HEK293 (cell line): ENCODE measurements at regions not wholly inside any gene's neighbourhood (a gene's known extent, or its start where the extent isn't known, plus 50 kb on each side); places are given as distances from the start of the nearest gene placed in this dataset.

ENCODE experiments used
- CTCF ChIA-PET: fragments of 350-600 bp; formaldehyde crosslinking; extraction: SDS; loops from one replicate; lab custom pipeline; 2021; ENCODE audit warnings: antibody characterized with exemption; lab: Yijun Ruan, JAX
- POLR2A ChIA-PET: fragments of 300-600 bp; formaldehyde crosslinking; extraction: SDS; loops from one replicate; lab custom pipeline; 2020; ENCODE audit warnings: antibody characterized with exemption, inconsistent platforms; lab: Yijun Ruan, JAX
- H3K27ac ChIP-seq: fragments of 200-500 bp; sonication (Bioruptor generic); 2 replicates; pipeline ENCODE4 v1.5.1; 2014; ENCODE audit warnings: low read depth, low read length, control low read depth, inconsistent platforms; ENCODE audit errors: extremely low read depth
- H3K36me3 ChIP-seq, 2 experiments: fragments of 200-500 bp in 1 of 2; sonication (Bioruptor generic) in 1 of 2; 1 replicate in 1 of 2; 2 replicates in 1 of 2; pipeline ENCODE4 v1.5.1; 2014 to 2017; ENCODE audit warnings: inconsistent platforms in 2 of 2, low read length in 2 of 2; ENCODE audit not compliant: control insufficient read depth in 2 of 2, insufficient read depth in 1 of 2
- H3K4me1 ChIP-seq: fragments of 200-500 bp; sonication (Bioruptor generic); 2 replicates; pipeline ENCODE4 v1.5.1; 2014; ENCODE audit warnings: mild to moderate bottlenecking, low read length, inconsistent platforms; ENCODE audit not compliant: control insufficient read depth, insufficient read depth
- H3K4me3 ChIP-seq: 2 replicates; pipeline ENCODE4 v1.5.1; 2011; ENCODE audit warnings: low read depth, mild to moderate bottlenecking, control low read depth, low read length, moderate library complexity
- H3K9me3 ChIP-seq: fragments of 200-500 bp; sonication (Bioruptor generic); 2 replicates; pipeline ENCODE4 v1.5.1; 2014; ENCODE audit warnings: low read depth, low read length, inconsistent platforms; ENCODE audit not compliant: control insufficient read depth, insufficient read depth
- BCL11B ChIP-seq: fragments of 450-650 bp; formaldehyde crosslinking; IDR thresholded peaks from 2 replicates; pipeline ENCODE4 v1.5.1; 2016; ENCODE audit warnings: low read depth, missing biosample characterization, missing genetic modification characterization
- HOXA7 ChIP-seq: sonication (generic); formaldehyde crosslinking; IDR thresholded peaks from 2 replicates; pipeline ENCODE4 v1.8.1; 2022; ENCODE audit warnings: missing genetic modification reagents, borderline replicate concordance
- HOXC10 ChIP-seq: sonication (generic); formaldehyde crosslinking; IDR thresholded peaks from 2 replicates; pipeline ENCODE4 v1.8.1; 2023; ENCODE audit warnings: mild to moderate bottlenecking, missing genetic modification reagents
- KLF7 ChIP-seq: fragments of 450-650 bp; formaldehyde crosslinking; IDR thresholded peaks from 2 replicates; pipeline ENCODE4 v1.5.1; 2016; ENCODE audit warnings: missing biosample characterization, missing genetic modification characterization, borderline replicate concordance
- PATZ1 ChIP-seq: fragments of 450-650 bp; formaldehyde crosslinking; IDR thresholded peaks from 2 replicates; pipeline ENCODE4 v1.5.1; 2016; ENCODE audit warnings: missing biosample characterization, missing genetic modification characterization
- SP3 ChIP-seq: fragments of 450-650 bp; formaldehyde crosslinking; IDR thresholded peaks from 2 replicates; pipeline ENCODE4 v1.5.1; 2016; ENCODE audit warnings: missing biosample characterization, missing genetic modification characterization
- TCF7L2 ChIP-seq: IDR thresholded peaks from 2 replicates; pipeline ENCODE4 v1.6.1; 2011; ENCODE audit warnings: low read depth, mild to moderate bottlenecking, inconsistent platforms, low read length, moderate library complexity, borderline replicate concordance
- TRIM28 ChIP-seq: IDR thresholded peaks from 2 replicates; pipeline ENCODE4 v1.6.1; 2011; ENCODE audit warnings: low read length, control low read depth, borderline replicate concordance
- YY1 ChIP-seq: fragments of 450-650 bp; formaldehyde crosslinking; IDR thresholded peaks from 2 replicates; pipeline ENCODE4 v1.5.1; 2018; ENCODE audit warnings: missing biosample characterization, missing genetic modification characterization
- ZBTB7A ChIP-seq: fragments of 450-650 bp; formaldehyde crosslinking; IDR thresholded peaks from 2 replicates; pipeline ENCODE4 v1.5.1; 2016; ENCODE audit warnings: low read depth, missing biosample characterization, missing genetic modification characterization
- ZIC2 ChIP-seq: fragments of 450-650 bp; formaldehyde crosslinking; IDR thresholded peaks from 2 replicates; pipeline ENCODE4 v1.5.1; 2016; ENCODE audit warnings: missing biosample characterization, missing genetic modification characterization
- ZNF114 ChIP-seq: fragments of 450-650 bp; formaldehyde crosslinking; IDR thresholded peaks from 2 replicates; pipeline ENCODE4 v1.5.0; 2017; ENCODE audit warnings: missing biosample characterization, missing genetic modification characterization
- ZNF140 ChIP-seq: fragments of 450-650 bp; formaldehyde crosslinking; IDR thresholded peaks from 2 replicates; pipeline ENCODE4 v1.5.1; 2016; ENCODE audit warnings: missing biosample characterization, missing genetic modification characterization
- ZNF157 ChIP-seq: fragments of 450-650 bp; formaldehyde crosslinking; IDR thresholded peaks from 2 replicates; pipeline ENCODE4 v1.5.1; 2016; ENCODE audit warnings: missing biosample characterization, missing genetic modification characterization
- ZNF19 ChIP-seq: fragments of 450-650 bp; formaldehyde crosslinking; IDR thresholded peaks from 2 replicates; pipeline ENCODE4; 2016; ENCODE audit warnings: missing biosample characterization, missing genetic modification characterization, low read depth
- ZNF239 ChIP-seq: fragments of 450-650 bp; formaldehyde crosslinking; IDR thresholded peaks from 2 replicates; pipeline ENCODE4 v1.5.1; 2016; ENCODE audit warnings: missing biosample characterization, missing genetic modification characterization
- ZNF266 ChIP-seq: fragments of 450-650 bp; formaldehyde crosslinking; IDR thresholded peaks from 2 replicates; pipeline ENCODE4 v1.5.1; 2016; ENCODE audit warnings: missing biosample characterization, missing genetic modification characterization, low read depth
- ZNF274 ChIP-seq, 2 experiments: fragments of 200-500 bp in 1 of 2; fragments of 450-650 bp in 1 of 2; sonication (Bioruptor generic) in 1 of 2; formaldehyde crosslinking in 1 of 2; IDR thresholded peaks; 2 replicates each; pipeline versions ENCODE4 v1.5.1 to v1.6.1; 2014 to 2016; ENCODE audit warnings: borderline replicate concordance in 1 of 2, inconsistent platforms in 1 of 2, low read length in 1 of 2, missing biosample characterization in 1 of 2, missing genetic modification characterization in 1 of 2
- ZNF488 ChIP-seq: fragments of 450-650 bp; formaldehyde crosslinking; IDR thresholded peaks from 2 replicates; pipeline ENCODE4 v1.5.1; 2016; ENCODE audit warnings: missing biosample characterization, missing genetic modification characterization
- ZNF510 ChIP-seq: fragments of 450-650 bp; formaldehyde crosslinking; IDR thresholded peaks from 2 replicates; pipeline ENCODE4 v1.5.1; 2018; ENCODE audit warnings: mild to moderate bottlenecking, missing genetic modification characterization, missing biosample characterization; ENCODE audit not compliant: insufficient replicate concordance
- ZNF518A ChIP-seq: fragments of 450-650 bp; formaldehyde crosslinking; conservative IDR thresholded peaks from 2 replicates; pipeline ENCODE4 v1.5.1; 2016; ENCODE audit warnings: low read depth, missing biosample characterization, missing genetic modification characterization
- ZNF544 ChIP-seq: fragments of 450-650 bp; formaldehyde crosslinking; IDR thresholded peaks from 2 replicates; pipeline ENCODE4 v1.5.0; 2017; ENCODE audit warnings: missing biosample characterization, missing genetic modification characterization
- ZNF571 ChIP-seq: fragments of 450-650 bp; formaldehyde crosslinking; IDR thresholded peaks from 2 replicates; pipeline ENCODE4 v1.5.0; 2017; ENCODE audit warnings: missing biosample characterization, missing genetic modification characterization
- ZNF585B ChIP-seq: fragments of 450-650 bp; formaldehyde crosslinking; IDR thresholded peaks from 2 replicates; pipeline ENCODE4 v1.5.1; 2016; ENCODE audit warnings: missing biosample characterization, missing genetic modification characterization
- ZNF621 ChIP-seq: fragments of 450-650 bp; formaldehyde crosslinking; IDR thresholded peaks from 2 replicates; pipeline ENCODE4 v1.5.1; 2017; ENCODE audit warnings: missing biosample characterization, missing genetic modification characterization
- ZNF624 ChIP-seq: fragments of 450-650 bp; formaldehyde crosslinking; IDR thresholded peaks from 2 replicates; pipeline ENCODE4 v1.5.1; 2017; ENCODE audit warnings: missing biosample characterization, missing genetic modification characterization
- ZNF645 ChIP-seq: fragments of 450-650 bp; formaldehyde crosslinking; IDR thresholded peaks from 2 replicates; pipeline ENCODE4; 2016; ENCODE audit warnings: missing biosample characterization, missing genetic modification characterization
- ZNF654 ChIP-seq: fragments of 450-650 bp; formaldehyde crosslinking; IDR thresholded peaks from 2 replicates; pipeline ENCODE4 v1.5.1; 2016; ENCODE audit warnings: low read depth, missing biosample characterization, missing genetic modification characterization
- ZNF791 ChIP-seq: fragments of 450-650 bp; formaldehyde crosslinking; IDR thresholded peaks from 2 replicates; pipeline ENCODE4 v1.5.1; 2016; ENCODE audit warnings: missing biosample characterization, missing genetic modification characterization
- ZNF843 ChIP-seq: fragments of 450-650 bp; formaldehyde crosslinking; IDR thresholded peaks from 2 replicates; pipeline ENCODE4 v1.5.1; 2016; ENCODE audit warnings: missing biosample characterization, missing genetic modification characterization

GRCh38 chr4:120528428-120528827, 394.1 kb downstream of the PRDM5 start:
- no peaks in the 10 kb centered on the region for H3K4me1 ChIP-seq
- H3K27ac ChIP-seq = no peak overlapping the region
- H3K36me3 ChIP-seq = no peaks in the 10 kb centered on the region
- H3K9me3 ChIP-seq = no peaks in the 10 kb centered on the region
- POLR2A ChIA-PET = no interaction called here
- H3K4me3 ChIP-seq = no peak overlapping the region
- TF ChIP-seq TCF7L2 (no peak), ZNF654 (tag by site-specific recombination) (no peak), ZNF843 (no peak), ZNF239 (tag by site-specific recombination) (no peak), ZBTB7A (no peak), ZNF157 (tag by site-specific recombination) (no peak), ZNF571 (tag by site-specific recombination) (no peak), ZIC2 (tag by site-specific recombination) (no peak), ZNF274 (IDR thresholded peaks at IDR 0.05; ENCODE audit: low read length) (no peak), ZNF274 (tag by site-specific recombination; IDR thresholded peaks at IDR 0.05; ENCODE audit: borderline replicate concordance) (no peak), ZNF544 (no peak), ZNF266 (tag by site-specific recombination) (no peak), ZNF624 (tag by site-specific recombination) (no peak), ZNF518A (no peak), ZNF488 (tag by site-specific recombination) (no peak), ZNF114 (no peak), ZNF621 (no peak), TRIM28 (no peak), SP3 (tag by site-specific recombination) (no peak)
- CTCF ChIA-PET = no interaction called here

GRCh38 chr4:120526033-120526432, 396.5 kb downstream of the PRDM5 start:
- no peaks in the 10 kb centered on the region for H3K4me1 ChIP-seq
- POLR2A ChIA-PET = no interaction called here
- no peak overlapping the region for H3K4me3 ChIP-seq
- H3K36me3 ChIP-seq = no peaks in the 10 kb centered on the region
- no peak overlapping the region for H3K27ac ChIP-seq
- H3K9me3 ChIP-seq = no peaks in the 10 kb centered on the region
- CTCF ChIA-PET = no interaction called here
- TF ChIP-seq ZNF140 (tag by site-specific recombination) (no peak), YY1 (tag by site-specific recombination) (no peak), BCL11B (no peak), ZNF843 (no peak), HOXA7 (CRISPR knock-in tag) (no peak), ZNF645 (tag by site-specific recombination) (no peak), HOXC10 (CRISPR knock-in tag) (no peak), ZNF624 (tag by site-specific recombination) (no peak), ZNF510 (tag by site-specific recombination) (no peak), KLF7 (no peak), PATZ1 (no peak), ZNF585B (tag by site-specific recombination) (no peak), ZNF19 (tag by site-specific recombination) (no peak), ZNF791 (no peak)
